H9 (cell line): ENCODE measurements at regions not wholly inside any gene's neighbourhood (a gene's known extent, or its start where the extent isn't known, plus 50 kb on each side); places are given as distances from the start of the nearest gene placed in this dataset.

Source experiments
- DNase-seq: peaks from one replicate; pipeline ENCODE4 v3.0.0-alpha.2; 2017
- H2AFZ ChIP-seq: one replicate; pipeline ENCODE4 v1.6.1; 2013; ENCODE audit warnings: mild to moderate bottlenecking, low read length, control low read depth, moderate library complexity
- H2AK5ac ChIP-seq: 2 replicates; pipeline ENCODE4 v1.6.1; 2013; ENCODE audit warnings: low read length, control low read depth, mixed read lengths; ENCODE audit not compliant: insufficient read length
- H2BK120ac ChIP-seq: one replicate; pipeline ENCODE4 v1.6.1; 2013; ENCODE audit warnings: low read depth, mild to moderate bottlenecking, low read length, control low read depth, inconsistent platforms; ENCODE audit not compliant: poor library complexity, severe bottlenecking
- H2BK12ac ChIP-seq: 2 replicates; pipeline ENCODE4 v1.6.1; 2013; ENCODE audit warnings: low read length, control low read depth, mixed read lengths, low read depth; ENCODE audit not compliant: insufficient read length
- H2BK15ac ChIP-seq: 2 replicates; pipeline ENCODE4 v1.6.1; 2013; ENCODE audit warnings: low read depth, low read length, control low read depth
- H2BK20ac ChIP-seq: one replicate; pipeline ENCODE4 v1.6.1; 2013; ENCODE audit warnings: low read depth, mild to moderate bottlenecking, low read length, control low read depth, inconsistent platforms; ENCODE audit not compliant: poor library complexity, severe bottlenecking
- H2BK5ac ChIP-seq: 2 replicates; pipeline ENCODE4 v1.6.1; 2013; ENCODE audit warnings: low read length, control low read depth, mixed read lengths; ENCODE audit not compliant: insufficient read length
- H3K14ac ChIP-seq: 2 replicates; pipeline ENCODE4 v1.6.1; 2013; ENCODE audit warnings: low read length, control low read depth; ENCODE audit not compliant: insufficient read depth
- H3K18ac ChIP-seq: 2 replicates; pipeline ENCODE4 v1.6.1; 2013; ENCODE audit warnings: low read depth, mild to moderate bottlenecking, mixed read lengths, low read length, control low read depth; ENCODE audit not compliant: insufficient read length
- H3K23ac ChIP-seq: 2 replicates; pipeline ENCODE4 v1.6.1; 2013; ENCODE audit warnings: low read length, control low read depth, mixed read lengths, low read depth; ENCODE audit not compliant: insufficient read length
- H3K23me2 ChIP-seq: 2 replicates; pipeline ENCODE4 v1.6.1; 2013; ENCODE audit warnings: low read depth, mild to moderate bottlenecking, mixed read lengths, low read length, control low read depth; ENCODE audit not compliant: insufficient read length, poor library complexity, severe bottlenecking
- H3K27ac ChIP-seq: 2 replicates; pipeline ENCODE4 v1.5.1; 2013; ENCODE audit warnings: low read length, control low read depth, mixed read lengths, low read depth; ENCODE audit not compliant: insufficient read length
- H3K27me3 ChIP-seq: 2 replicates; pipeline ENCODE4 v1.6.1; 2013; ENCODE audit warnings: low read length, control low read depth, inconsistent platforms; ENCODE audit not compliant: insufficient read depth
- H3K4ac ChIP-seq: 2 replicates; pipeline ENCODE4 v1.6.1; 2013; ENCODE audit warnings: low read depth, mild to moderate bottlenecking, control low read depth, inconsistent platforms, low read length, moderate library complexity
- H3K4me1 ChIP-seq: 2 replicates; pipeline ENCODE4 v1.6.1; 2013; ENCODE audit warnings: low read length, control low read depth, inconsistent platforms; ENCODE audit not compliant: insufficient read depth
- H3K4me2 ChIP-seq: 2 replicates; pipeline ENCODE4 v1.6.1; 2013; ENCODE audit warnings: low read length, control low read depth, mixed read lengths; ENCODE audit not compliant: insufficient read length, insufficient read depth
- H3K56ac ChIP-seq: 2 replicates; pipeline ENCODE4 v1.6.1; 2013; ENCODE audit warnings: low read depth, mild to moderate bottlenecking, mixed read lengths, low read length, control low read depth; ENCODE audit not compliant: insufficient read length
- H3K79me1 ChIP-seq: 2 replicates; pipeline ENCODE4 v1.6.1; 2013; ENCODE audit warnings: low read depth, mild to moderate bottlenecking, moderate library complexity, low read length, control low read depth, inconsistent platforms; ENCODE audit not compliant: insufficient read depth, poor library complexity, severe bottlenecking
- H3K79me2 ChIP-seq: 2 replicates; pipeline ENCODE4 v1.6.1; 2013; ENCODE audit warnings: low read length, control low read depth, inconsistent platforms; ENCODE audit not compliant: insufficient read depth
- H3K9ac ChIP-seq: 2 replicates; pipeline ENCODE4 v1.6.1; 2013; ENCODE audit warnings: low read length, control low read depth, mixed read lengths; ENCODE audit not compliant: insufficient read length; ENCODE audit errors: extremely low read depth
- H3K9me3 ChIP-seq: one replicate; pipeline ENCODE4 v1.6.1; 2013; ENCODE audit warnings: low read depth, low read length, inconsistent platforms; ENCODE audit not compliant: control insufficient read depth
- H3T11ph ChIP-seq: one replicate; pipeline ENCODE4 v1.6.1; 2013; ENCODE audit warnings: mild to moderate bottlenecking, low read length, control low read depth, inconsistent platforms
- H4K20me1 ChIP-seq: one replicate; pipeline ENCODE4 v1.6.1; 2013; ENCODE audit not compliant: control insufficient read depth, insufficient read length, insufficient read depth
- H4K5ac ChIP-seq: 2 replicates; pipeline ENCODE4 v1.6.1; 2013; ENCODE audit warnings: low read depth, mild to moderate bottlenecking, mixed read lengths, low read length, control low read depth; ENCODE audit not compliant: insufficient read length
- H4K8ac ChIP-seq: replicated peaks from 2 replicates; pipeline ENCODE4 v1.6.1; 2013; ENCODE audit warnings: low read length, control low read depth, mixed read lengths, low read depth; ENCODE audit not compliant: insufficient read length
- H4K91ac ChIP-seq: 2 replicates; pipeline ENCODE4 v1.6.1; 2013; ENCODE audit warnings: low read depth, mild to moderate bottlenecking, moderate library complexity, mixed read lengths, low read length, control low read depth; ENCODE audit not compliant: insufficient read length
- H3K27ac Mint-ChIP-seq, 3 experiments: 2 replicates in 2 of 3; 3 replicates in 1 of 3; pipeline ENCODE4 v1.8.0; 2020 to 2021; ENCODE audit warnings: mixed read lengths in 3 of 3, mild to moderate bottlenecking in 1 of 3, moderate library complexity in 1 of 3
- H3K27me3 Mint-ChIP-seq: 2 replicates; pipeline ENCODE4 v1.8.0; 2021; ENCODE audit warnings: low read depth, mild to moderate bottlenecking, moderate library complexity, mixed read lengths
- H3K36me3 Mint-ChIP-seq, 3 experiments: 2 replicates in 2 of 3; 3 replicates in 1 of 3; pipeline ENCODE4 v1.8.0; 2020 to 2021; ENCODE audit warnings: low read depth in 3 of 3, mixed read lengths in 3 of 3; ENCODE audit not compliant: insufficient read depth in 1 of 3
- H3K4me1 Mint-ChIP-seq, 2 experiments: 2 replicates each; pipeline ENCODE4 v1.8.0; 2020; ENCODE audit warnings: mixed read lengths in 2 of 2
- H3K4me3 Mint-ChIP-seq, 2 experiments: 2 replicates in 1 of 2; 3 replicates in 1 of 2; pipeline ENCODE4 v1.8.0; 2020 to 2021; ENCODE audit warnings: mild to moderate bottlenecking in 2 of 2, mixed read lengths in 2 of 2, moderate library complexity in 1 of 2
- H3K9me3 Mint-ChIP-seq, 2 experiments: 2 replicates in 1 of 2; 3 replicates in 1 of 2; pipeline ENCODE4 v1.8.0; 2020; ENCODE audit warnings: mild to moderate bottlenecking in 2 of 2, mixed read lengths in 2 of 2, moderate library complexity in 1 of 2
- CTCF ChIP-seq: fragments of 200-600 bp; sonication (generic); conservative IDR thresholded peaks from 3 replicates; pipeline ENCODE4 v1.8.0; 2021; ENCODE audit warnings: antibody characterized with exemption, mild to moderate bottlenecking
- WGBS: extraction: QIAGEN DNeasy Blood & Tissue Kit; methylation state at CpG from one replicate; pipeline ENCODE4 v1.1.7; 2013; ENCODE audit warnings: missing lambda C conversion rate, low lambda C conversion rate, mixed read lengths; ENCODE audit not compliant: insufficient read length; ENCODE audit errors: extremely low coverage; 5-methylcytosine and 5-hydroxymethylcytosine counted together

- no peak overlapping the region for H2BK20ac ChIP-seq
- H4K20me1 ChIP-seq: no peaks in the 10 kb centered on the region
- H2AK5ac ChIP-seq: no peak overlapping the region
- no peaks in the 10 kb centered on the region for H3K27me3 ChIP-seq
- no peak overlapping the region for H2BK12ac ChIP-seq
- no CpG with 5 or more reads among the region's 3 CpGs for WGBS
- H3K9ac ChIP-seq: no peak overlapping the region
- no peaks in the 10 kb centered on the region for H3K79me1 ChIP-seq
- H2BK5ac ChIP-seq: no peak overlapping the region
- H3K36me3 Mint-ChIP-seq: no peaks in the 10 kb centered on the region
- no peak overlapping the region for H3K4me3 Mint-ChIP-seq
- H2BK15ac ChIP-seq: no peak overlapping the region
- no peaks in the 10 kb centered on the region for H3K27me3 Mint-ChIP-seq
- H3K4me1 Mint-ChIP-seq: no peaks in the 10 kb centered on the region
- no peaks in the 10 kb centered on the region for H3K4me1 ChIP-seq
- H3K4me2 ChIP-seq: no peak overlapping the region
- H4K91ac ChIP-seq: no peak overlapping the region
- no peak for TF ChIP-seq CTCF
- H3K23me2 ChIP-seq: no peaks in the 10 kb centered on the region
- H3T11ph ChIP-seq: no peak overlapping the region
- no peak overlapping the region for H3K18ac ChIP-seq
- H3K56ac ChIP-seq: no peak overlapping the region
- H3K14ac ChIP-seq: no peak overlapping the region
- H2BK120ac ChIP-seq: no peak overlapping the region
- H3K79me2 ChIP-seq: no peaks in the 10 kb centered on the region
- DNase-seq: no peak
- no peak overlapping the region for H3K4ac ChIP-seq
- H3K27ac Mint-ChIP-seq: no peak overlapping the region
- no peak overlapping the region for H4K5ac ChIP-seq
- no peaks in the 10 kb centered on the region for H3K9me3 ChIP-seq
- H2AFZ ChIP-seq: no peak overlapping the region
- no peaks in the 10 kb centered on the region for H3K9me3 Mint-ChIP-seq
- H3K23ac ChIP-seq: no peak overlapping the region
- no peak overlapping the region for H4K8ac ChIP-seq
- H3K27ac ChIP-seq: no peak overlapping the region
Measured at GRCh38 chr4:43233321-43233720, 340.8 kb downstream of the GRXCR1 start.
